WTC11 (cell line): ENCODE measurements at regions not wholly inside any gene's neighbourhood (a gene's known extent, or its start where the extent isn't known, plus 50 kb on each side); places are given as distances from the start of the nearest gene placed in this dataset.

Experiments used
- ZNF121 ChIP-seq: sonication (generic); formaldehyde crosslinking; IDR thresholded peaks from 2 replicates; pipeline ENCODE4 v1.8.0; 2023; ENCODE audit warnings: missing genetic modification reagents
- TF ChIP-seq, protein P1 (sequence below): fragments of 200-600 bp; IDR thresholded peaks from 2 replicates; pipeline ENCODE4 v1.8.0; 2022; ENCODE audit warnings: antibody characterized with exemption
- TF ChIP-seq, protein P2 (sequence below): sonication (generic); formaldehyde crosslinking; IDR thresholded peaks from 2 replicates; pipeline ENCODE4 v1.8.1; 2023; ENCODE audit warnings: mild to moderate bottlenecking, missing genetic modification reagents

DNA sequence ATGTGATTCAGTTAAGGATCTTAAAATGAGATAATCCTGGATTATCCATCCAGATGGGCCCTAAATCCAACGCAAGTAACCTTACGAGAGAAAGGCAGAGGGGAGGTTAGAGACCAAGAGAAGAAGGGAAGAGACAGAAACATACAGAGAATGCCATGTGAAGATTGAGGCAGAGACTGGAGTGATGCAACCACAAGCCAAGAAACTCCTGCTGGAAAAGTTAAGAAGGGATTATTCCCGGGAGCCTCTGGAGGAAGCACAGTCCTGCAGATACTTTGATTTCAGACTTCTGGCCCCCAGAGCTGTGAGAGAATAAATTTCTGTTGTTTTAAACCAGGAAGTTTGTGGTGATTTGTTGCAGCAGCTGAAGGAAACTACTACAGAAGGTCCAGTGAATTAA, 992.7 kb downstream of the BCL11A start:
- TF ChIP-seq, protein P1, sequence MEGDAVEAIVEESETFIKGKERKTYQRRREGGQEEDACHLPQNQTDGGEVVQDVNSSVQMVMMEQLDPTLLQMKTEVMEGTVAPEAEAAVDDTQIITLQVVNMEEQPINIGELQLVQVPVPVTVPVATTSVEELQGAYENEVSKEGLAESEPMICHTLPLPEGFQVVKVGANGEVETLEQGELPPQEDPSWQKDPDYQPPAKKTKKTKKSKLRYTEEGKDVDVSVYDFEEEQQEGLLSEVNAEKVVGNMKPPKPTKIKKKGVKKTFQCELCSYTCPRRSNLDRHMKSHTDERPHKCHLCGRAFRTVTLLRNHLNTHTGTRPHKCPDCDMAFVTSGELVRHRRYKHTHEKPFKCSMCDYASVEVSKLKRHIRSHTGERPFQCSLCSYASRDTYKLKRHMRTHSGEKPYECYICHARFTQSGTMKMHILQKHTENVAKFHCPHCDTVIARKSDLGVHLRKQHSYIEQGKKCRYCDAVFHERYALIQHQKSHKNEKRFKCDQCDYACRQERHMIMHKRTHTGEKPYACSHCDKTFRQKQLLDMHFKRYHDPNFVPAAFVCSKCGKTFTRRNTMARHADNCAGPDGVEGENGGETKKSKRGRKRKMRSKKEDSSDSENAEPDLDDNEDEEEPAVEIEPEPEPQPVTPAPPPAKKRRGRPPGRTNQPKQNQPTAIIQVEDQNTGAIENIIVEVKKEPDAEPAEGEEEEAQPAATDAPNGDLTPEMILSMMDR, result no peak
- TF ChIP-seq ZNF121 (CRISPR knock-in tag), result no peak
- TF ChIP-seq, protein P2, sequence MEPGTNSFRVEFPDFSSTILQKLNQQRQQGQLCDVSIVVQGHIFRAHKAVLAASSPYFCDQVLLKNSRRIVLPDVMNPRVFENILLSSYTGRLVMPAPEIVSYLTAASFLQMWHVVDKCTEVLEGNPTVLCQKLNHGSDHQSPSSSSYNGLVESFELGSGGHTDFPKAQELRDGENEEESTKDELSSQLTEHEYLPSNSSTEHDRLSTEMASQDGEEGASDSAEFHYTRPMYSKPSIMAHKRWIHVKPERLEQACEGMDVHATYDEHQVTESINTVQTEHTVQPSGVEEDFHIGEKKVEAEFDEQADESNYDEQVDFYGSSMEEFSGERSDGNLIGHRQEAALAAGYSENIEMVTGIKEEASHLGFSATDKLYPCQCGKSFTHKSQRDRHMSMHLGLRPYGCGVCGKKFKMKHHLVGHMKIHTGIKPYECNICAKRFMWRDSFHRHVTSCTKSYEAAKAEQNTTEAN (CRISPR knock-in tag), result no peak
